HCT116 (cell line): ENCODE measurements at regions not wholly inside any gene's neighbourhood (a gene's known extent, or its start where the extent isn't known, plus 50 kb on each side); places are given as distances from the start of the nearest gene placed in this dataset.

Source experiments
- ATAC-seq: fragments of 200-7000 bp; cut with Tn5 transposase; 2 replicates; pipeline ENCODE4 v1.9.1; 2020; ENCODE audit warnings: mild to moderate bottlenecking, moderate library complexity
- BruUV-seq: library from RNA; stranded (reverse); fragments of 400-500 nt; replicated peaks from 2 replicates; lab custom pipeline; 2021; lab: Mats Ljungman, UMichigan
- CTCF ChIA-PET: fragments of 300-600 bp; sonication (Branson Sonifier 250); formaldehyde crosslinking; loops from one replicate; lab custom pipeline; 2021; ENCODE audit warnings: antibody characterized with exemption; lab: Charles Lee
- POLR2A ChIA-PET: fragments of 300-600, 350-600 bp; sonication (Branson Sonifier 250); formaldehyde crosslinking; loops from one replicate; lab custom pipeline; 2021; ENCODE audit warnings: antibody characterized with exemption; lab: Charles Lee
- RAD21 ChIA-PET, 2 experiments: fragments of 300-600 bp; sonication (Branson Sonifier 250); formaldehyde crosslinking; loops; one replicate each; lab custom pipeline; 2023; ENCODE audit warnings: low total read pairs in 2 of 2; ENCODE audit not compliant: uncharacterized antibody in 2 of 2, unreplicated experiment in 2 of 2, low non-redundant PET in 1 of 2; lab: Charles Lee
- DNase-seq: peaks from one replicate; pipeline ENCODE4 v3.0.0-alpha.2; 2010; ENCODE audit warnings: low read depth, low spot score
- H2AFZ ChIP-seq: fragments of 200-600 bp; shearing (Covaris generic), sonication (generic); 2 replicates; pipeline ENCODE4 v1.6.1; 2017; ENCODE audit warnings: low read depth, mixed run types, mixed read lengths, antibody characterized with exemption, low read length; ENCODE audit not compliant: poor library complexity, severe bottlenecking
- H3K27ac ChIP-seq: 2 replicates; pipeline ENCODE4 v1.5.1; 2012; ENCODE audit warnings: low read depth, low read length
- H3K27me3 ChIP-seq: fragments of 200-600 bp; sonication (generic); 2 replicates; pipeline ENCODE4 v1.6.1; 2016; ENCODE audit warnings: mixed run types, low read length, mixed read lengths; ENCODE audit not compliant: insufficient read depth
- H3K36me3 ChIP-seq, 2 experiments: fragments of 200-500 bp in 1 of 2; fragments of 200-600 bp in 1 of 2; sonication (Bioruptor generic) in 1 of 2; sonication (generic) in 1 of 2; 2 replicates each; pipeline versions ENCODE4 v1.5.1 to v1.6.1; 2014 to 2016; ENCODE audit warnings: low read length in 2 of 2, inconsistent platforms in 1 of 2, mixed read lengths in 1 of 2, mixed run types in 1 of 2; ENCODE audit not compliant: insufficient read depth in 2 of 2, control insufficient read depth in 1 of 2
- H3K4me1 ChIP-seq, 2 experiments: fragments of 200-600 bp in 1 of 2; sonication (generic) in 1 of 2; 2 replicates each; pipeline versions ENCODE4 v1.5.1 to v1.6.1; 2012 to 2017; ENCODE audit warnings: low read length in 2 of 2, inconsistent platforms in 1 of 2, mild to moderate bottlenecking in 1 of 2, mixed read lengths in 1 of 2, mixed run types in 1 of 2, moderate library complexity in 1 of 2; ENCODE audit not compliant: insufficient read depth in 2 of 2, control insufficient read depth in 1 of 2
- H3K4me2 ChIP-seq: fragments of 200-600 bp; sonication (generic); 2 replicates; pipeline ENCODE4 v1.6.1; 2017; ENCODE audit warnings: mixed run types, low read length, mixed read lengths
- H3K4me3 ChIP-seq, 2 experiments: fragments of 200-600 bp in 1 of 2; sonication (generic) in 1 of 2; replicated peaks in 1 of 2; 2 replicates each; pipeline ENCODE4 v1.5.1; 2011 to 2016; ENCODE audit warnings: low read length in 2 of 2, control low read depth in 1 of 2, low read depth in 1 of 2, mild to moderate bottlenecking in 1 of 2, mixed read lengths in 1 of 2, mixed run types in 1 of 2
- H3K79me2 ChIP-seq: fragments of 200-600 bp; sonication (generic); 2 replicates; pipeline ENCODE4 v1.6.1; 2017; ENCODE audit warnings: mild to moderate bottlenecking, mixed run types, low read length, moderate library complexity, mixed read lengths; ENCODE audit not compliant: insufficient read depth
- H3K9ac ChIP-seq: fragments of 200-600 bp; sonication (generic); 2 replicates; pipeline ENCODE4 v1.6.1; 2016; ENCODE audit warnings: low read length, mixed read lengths
- H3K9me2 ChIP-seq: fragments of 200-600 bp; sonication (generic), shearing (Covaris generic); 2 replicates; pipeline ENCODE4 v1.6.1; 2017; ENCODE audit warnings: mixed run types, mild to moderate bottlenecking, moderate library complexity; ENCODE audit not compliant: insufficient read depth
- H3K9me3 ChIP-seq, 2 experiments: fragments of 200-500 bp in 1 of 2; fragments of 200-600 bp in 1 of 2; sonication (Bioruptor generic) in 1 of 2; sonication (generic) in 1 of 2; 2 replicates each; pipeline ENCODE4 v1.6.1; 2014 to 2017; ENCODE audit warnings: low read length in 2 of 2, mixed read lengths in 2 of 2, inconsistent platforms in 1 of 2, low read depth in 1 of 2, mild to moderate bottlenecking in 1 of 2, mixed run types in 1 of 2, moderate library complexity in 1 of 2; ENCODE audit not compliant: control insufficient read depth in 1 of 2, insufficient read depth in 1 of 2
- H4K20me1 ChIP-seq: fragments of 200-600 bp; sonication (generic), shearing (Covaris generic); 2 replicates; pipeline ENCODE4 v1.6.1; 2017; ENCODE audit warnings: mixed run types, mild to moderate bottlenecking, moderate library complexity; ENCODE audit not compliant: insufficient read depth
- ATF3 ChIP-seq: IDR thresholded peaks from 2 replicates; pipeline ENCODE4 v1.6.1; 2012
- CBX3 ChIP-seq: IDR thresholded peaks from 2 replicates; pipeline ENCODE4 v1.6.1; 2012; ENCODE audit warnings: low read depth
- CTCF ChIP-seq, 3 experiments: fragments of 200-600 bp in 1 of 3; sonication (generic) in 1 of 3; IDR thresholded peaks in 2 of 3; conservative IDR thresholded peaks in 1 of 3; 2 replicates each; pipeline ENCODE4 v1.5.1; 2012 to 2017; ENCODE audit warnings: low read depth in 2 of 3, low read length in 2 of 3, antibody characterized with exemption in 1 of 3, borderline replicate concordance in 1 of 3, control low read depth in 1 of 3, mild to moderate bottlenecking in 1 of 3, mixed read lengths in 1 of 3, mixed run types in 1 of 3, moderate library complexity in 1 of 3; ENCODE audit not compliant: insufficient read depth in 1 of 3
- EGR1 ChIP-seq: IDR thresholded peaks from 2 replicates; pipeline ENCODE4 v1.6.1; 2012; ENCODE audit warnings: low read depth
- ELF1 ChIP-seq: IDR thresholded peaks from 2 replicates; pipeline ENCODE4 v1.6.1; 2012; ENCODE audit warnings: low read depth, borderline replicate concordance
- EZH2 ChIP-seq: fragments of 200-600 bp; sonication (generic); IDR thresholded peaks from 2 replicates; pipeline ENCODE4 v1.6.1; 2017; ENCODE audit warnings: antibody characterized with exemption, mixed run types
- FOSL1 ChIP-seq: IDR thresholded peaks from 2 replicates; pipeline ENCODE4 v1.6.1; 2012; ENCODE audit warnings: low read depth
- MAX ChIP-seq: IDR thresholded peaks from 2 replicates; pipeline ENCODE4 v1.6.1; 2012
- POLR2AphosphoS5 ChIP-seq: IDR thresholded peaks from 2 replicates; pipeline ENCODE4 v1.6.1; 2011; ENCODE audit warnings: mild to moderate bottlenecking, low read depth, low read length, moderate library complexity
- REST ChIP-seq: IDR thresholded peaks from 2 replicates; pipeline ENCODE4 v1.6.1; 2012; ENCODE audit warnings: low read depth
- SIN3A ChIP-seq: IDR thresholded peaks from 2 replicates; pipeline ENCODE4 v1.6.1; 2012; ENCODE audit warnings: low read depth
- SP1 ChIP-seq: IDR thresholded peaks from 2 replicates; pipeline ENCODE4 v1.6.1; 2012; ENCODE audit warnings: low read depth
- SRF ChIP-seq: IDR thresholded peaks from 2 replicates; pipeline ENCODE4 v1.6.1; 2012; ENCODE audit warnings: low read depth
- TCF7L2 ChIP-seq: IDR thresholded peaks from 2 replicates; pipeline ENCODE4 v1.7.0; 2011; ENCODE audit warnings: borderline replicate concordance, inconsistent platforms; ENCODE audit not compliant: insufficient read depth, insufficient read length; ENCODE audit errors: extremely low read depth
- YY1 ChIP-seq: IDR thresholded peaks from 2 replicates; pipeline ENCODE4 v1.6.1; 2011; ENCODE audit warnings: low read length, low read depth, moderate library complexity, mild to moderate bottlenecking; ENCODE audit not compliant: insufficient replicate concordance; ENCODE audit errors: extremely low read depth
- ZBTB33 ChIP-seq: IDR thresholded peaks from 2 replicates; pipeline ENCODE4 v1.6.1; 2011; ENCODE audit warnings: mild to moderate bottlenecking, low read length, moderate library complexity; ENCODE audit not compliant: insufficient replicate concordance; ENCODE audit errors: extremely low read depth
- ZFX ChIP-seq: fragments of 450-650 bp; IDR thresholded peaks from 2 replicates; pipeline ENCODE4 v1.6.1; 2017
- ZNF274 ChIP-seq: fragments of 200-500 bp; sonication (Bioruptor generic); IDR thresholded peaks from 2 replicates; pipeline ENCODE4 v1.6.1; 2014; ENCODE audit warnings: mild to moderate bottlenecking, low read depth, low read length, inconsistent platforms
- intact Hi-C: fragments of 100-400 bp; cut with micrococcal nuclease; formaldehyde crosslinking; loops from 2 replicates; pipeline ENCODE4 v1.10.0; 2022

- Histone ChIP-seq H3K79me2 (no peaks in the 10 kb centered on the region), H4K20me1 (no peaks in the 10 kb centered on the region), H3K9ac (no peak overlapping the region), H3K36me3 (no peaks in the 10 kb centered on the region), H2AFZ (no peak overlapping the region), H3K4me2 (no peak overlapping the region), H3K27ac (no peak overlapping the region), H3K9me3 (no peaks in the 10 kb centered on the region), H3K4me3 (no peak overlapping the region), H3K9me2 (no peaks in the 10 kb centered on the region), H3K4me1 (no peaks in the 10 kb centered on the region), H3K27me3 (no peaks in the 10 kb centered on the region)
- POLR2A ChIA-PET, result no interaction called here
- DNase-seq (no peak), ATAC-seq (no peak)
- CTCF ChIA-PET, result no interaction called here
- no TSS peak for BruUV-seq
- TF ChIP-seq TCF7L2 (no peak), FOSL1 (no peak), EZH2 (no peak), REST (no peak), ZBTB33 (no peak), SRF (no peak), ZFX (no peak), MAX (no peak), ATF3 (no peak), EGR1 (no peak), YY1 (no peak), ELF1 (no peak), ZNF274 (no peak), POLR2AphosphoS5 (no peak), SP1 (no peak), CBX3 (no peak), CTCF (IDR thresholded peaks at IDR 0.05 in 2 of 3, conservative IDR thresholded peaks at IDR 0.05 in 1 of 3; ENCODE audit: borderline replicate concordance in 1 of 3, insufficient read depth in 1 of 3, low read depth in 2 of 3, low read length in 2 of 3) (no peak), SIN3A (no peak)
- intact Hi-C loops, result no loop called here
- RAD21 ChIA-PET, result no interaction called here
Observed at GRCh38 chr11:92828556-92828955, 140.9 kb upstream of the MTNR1B start.
